K562 (cell line): ENCODE measurements at regions not wholly inside any gene's neighbourhood (a gene's known extent, or its start where the extent isn't known, plus 50 kb on each side); places are given as distances from the start of the nearest gene placed in this dataset.

Source experiments
- ATAC-seq: fragments of 200-7000 bp; cut with Tn5 transposase; 3 replicates; pipeline ENCODE4 v1.9.1; 2020; ENCODE audit warnings: moderate library complexity
- BruUV-seq: library from RNA; stranded (reverse); fragments of 400-500 nt; replicated peaks from 2 replicates; lab custom pipeline; 2021; lab: Mats Ljungman, UMichigan
- CTCF ChIA-PET: fragments of 300-600 bp; formaldehyde crosslinking; extraction: SDS; loops from one replicate; lab custom pipeline; 2021; ENCODE audit warnings: low intra/inter-chr PET ratio; lab: Yijun Ruan, JAX
- POLR2A ChIA-PET: fragments of 300-600, 350-650 bp; sonication (Branson Sonifier 250); formaldehyde crosslinking; extraction: SDS; loops from one replicate; lab custom pipeline; 2021; ENCODE audit warnings: antibody characterized with exemption, inconsistent platforms; lab: Yijun Ruan, JAX
- DNase-seq, 4 experiments: peaks; one replicate each; pipeline versions ENCODE4 v3.0.0 to v3.0.0-alpha.2; 2011 to 2018; ENCODE audit warnings: low spot score in 3 of 4, mixed read lengths in 3 of 4; ENCODE audit errors: extremely low read depth in 1 of 4
- FAIRE-seq: peaks from 2 replicates; lab custom pipeline; 2011; peaks lifted over from hg19 to GRCh38; lab: Jason Lieb, UNC
- H2AFZ ChIP-seq: 2 replicates; pipeline ENCODE4 v1.6.0; 2011; ENCODE audit warnings: low read depth, low read length, control low read depth, inconsistent platforms
- H3K27ac ChIP-seq: fragments of 200-600 bp; 3 replicates; pipeline ENCODE4 v1.8.0; 2011; ENCODE audit warnings: low read depth, mild to moderate bottlenecking, control low read depth, inconsistent platforms, low read length, moderate library complexity, mixed read lengths; ENCODE audit errors: extremely low read depth
- H3K27me3 ChIP-seq, 2 experiments: fragments of 300-600 bp in 1 of 2; 2 replicates in 1 of 2; 3 replicates in 1 of 2; pipeline versions ENCODE4 v1.6.0 to v1.8.0; 2011; ENCODE audit warnings: inconsistent platforms in 2 of 2, low read length in 2 of 2, mild to moderate bottlenecking in 1 of 2, mixed read lengths in 1 of 2, moderate library complexity in 1 of 2; ENCODE audit not compliant: control insufficient read depth in 2 of 2, insufficient read depth in 2 of 2
- H3K36me3 ChIP-seq: fragments of 300-600 bp; 3 replicates; pipeline ENCODE4 v1.8.0; 2011; ENCODE audit warnings: mild to moderate bottlenecking, low read length, inconsistent platforms; ENCODE audit not compliant: control insufficient read depth, insufficient read depth
- H3K4me1 ChIP-seq, 2 experiments: fragments of 200-600 bp in 1 of 2; replicated peaks in 1 of 2; 2 replicates in 1 of 2; 3 replicates in 1 of 2; pipeline versions ENCODE4 v1.5.1 to v1.8.0; 2011; ENCODE audit warnings: inconsistent platforms in 2 of 2, low read length in 2 of 2, mild to moderate bottlenecking in 1 of 2, mixed read lengths in 1 of 2, moderate library complexity in 1 of 2; ENCODE audit not compliant: control insufficient read depth in 2 of 2, insufficient read depth in 2 of 2
- H3K4me2 ChIP-seq: 2 replicates; pipeline ENCODE4 v1.6.1; 2011; ENCODE audit warnings: low read length, control low read depth, inconsistent platforms, mixed read lengths; ENCODE audit not compliant: insufficient read depth
- H3K4me3 ChIP-seq: fragments of 200-600 bp; sonication (generic), shearing (Covaris generic); 2 replicates; pipeline ENCODE4 v1.5.1; 2016; ENCODE audit warnings: control low read depth, inconsistent platforms
- H3K79me2 ChIP-seq: fragments of 200-600 bp; 3 replicates; pipeline ENCODE4 v1.8.0; 2011; ENCODE audit warnings: low read length, inconsistent platforms; ENCODE audit not compliant: control insufficient read depth, insufficient read depth
- H3K9ac ChIP-seq, 2 experiments: 2 replicates each; pipeline versions ENCODE4 v1.6.0 to v1.6.1; 2011; ENCODE audit warnings: low read depth in 2 of 2, low read length in 2 of 2, control low read depth in 1 of 2, inconsistent platforms in 1 of 2, mild to moderate bottlenecking in 1 of 2, mixed read lengths in 1 of 2; ENCODE audit not compliant: insufficient read depth in 1 of 2
- H3K9me1 ChIP-seq: one replicate; pipeline ENCODE4 v1.6.0; 2011; ENCODE audit warnings: inconsistent platforms, mild to moderate bottlenecking, low read length, moderate library complexity; ENCODE audit not compliant: control insufficient read depth, insufficient read depth
- H3K9me3 ChIP-seq: replicated peaks from 2 replicates; pipeline ENCODE4 v1.5.1; 2011; ENCODE audit warnings: low read depth, low read length, inconsistent platforms; ENCODE audit not compliant: control insufficient read depth, insufficient read depth
- H4K20me1 ChIP-seq: replicated peaks from 2 replicates; pipeline ENCODE4 v1.6.1; 2011; ENCODE audit warnings: low read length, inconsistent platforms, mixed read lengths; ENCODE audit not compliant: control insufficient read depth, insufficient read depth
- E4F1 ChIP-seq: fragments of 250-450 bp; sonication (Bioruptor Pico); IDR thresholded peaks from 2 replicates; pipeline ENCODE4 v1.5.0; 2021; ENCODE audit warnings: mild to moderate bottlenecking, borderline replicate concordance
- ESRRA ChIP-seq: fragments of 450-650 bp; IDR thresholded peaks from 2 replicates; pipeline ENCODE4 v1.6.1; 2014; ENCODE audit warnings: low read depth, mild to moderate bottlenecking, moderate library complexity, borderline replicate concordance
- HLTF ChIP-seq: fragments of 450-650 bp; IDR thresholded peaks from 2 replicates; pipeline ENCODE4 v1.6.1; 2016
- NCOA1 ChIP-seq: fragments of 450-650 bp; IDR thresholded peaks from 2 replicates; pipeline ENCODE4 v1.6.1; 2016; ENCODE audit warnings: low read depth
- RAD21 ChIP-seq, 2 experiments: fragments of 250-450 bp in 1 of 2; fragments of 450-650 bp in 1 of 2; sonication (Bioruptor Pico) in 1 of 2; formaldehyde crosslinking in 1 of 2; IDR thresholded peaks in 1 of 2; conservative IDR thresholded peaks in 1 of 2; 2 replicates each; pipeline versions ENCODE4 v1.4.0 to v1.8.0; 2020 to 2022; ENCODE audit warnings: mild to moderate bottlenecking in 2 of 2, moderate library complexity in 1 of 2
- SAFB2 ChIP-seq: fragments of 200-400 bp; formaldehyde crosslinking; IDR thresholded peaks from 2 replicates; pipeline ENCODE4 v1.6.1; 2018; ENCODE audit warnings: borderline replicate concordance, low read length, low read depth, moderate library complexity; ENCODE audit not compliant: severe bottlenecking
- SMC3 ChIP-seq: conservative IDR thresholded peaks from 2 replicates; pipeline ENCODE4 v1.6.1; 2011; ENCODE audit warnings: low read depth, low read length, improper control_type of control experiment; ENCODE audit not compliant: insufficient read depth
- TOE1 ChIP-seq, 2 experiments: fragments of 450-650 bp in 1 of 2; sonication (generic) in 1 of 2; formaldehyde crosslinking in 1 of 2; IDR thresholded peaks; 2 replicates each; pipeline versions ENCODE4 v1.7.1 to v1.8.0; 2016 to 2022; ENCODE audit warnings: borderline replicate concordance in 2 of 2, mild to moderate bottlenecking in 2 of 2, antibody characterized with exemption in 1 of 2, inconsistent platforms in 1 of 2, low read depth in 1 of 2, missing genetic modification reagents in 1 of 2, moderate library complexity in 1 of 2
- ZSCAN29 ChIP-seq: fragments of 450-650 bp; IDR thresholded peaks from 2 replicates; pipeline ENCODE4 v1.6.1; 2017
- WGBS: fragments of 100-300 bp; shearing (Covaris generic); methylation state at CpG from one replicate; pipeline ENCODE4 v1.1.6; 2016; ENCODE audit warnings: low coverage, mixed read lengths; ENCODE audit not compliant: insufficient coverage; ENCODE audit errors: missing lambda C conversion rate; 5-methylcytosine and 5-hydroxymethylcytosine counted together
- in situ Hi-C: fragments of 300-500 bp; cut with MboI; formaldehyde crosslinking; loops from 4 replicates; pipeline ENCODE4 v1.15.0; 2018; ENCODE audit warnings: inconsistent platforms, mixed read lengths
- intact Hi-C: fragments of 100-400 bp; cut with micrococcal nuclease; formaldehyde crosslinking; loops from 2 replicates; pipeline ENCODE4 v1.14.2; 2022
- TF ChIP-seq, protein P1 (sequence below), 3 experiments: IDR thresholded peaks in 2 of 3; conservative IDR thresholded peaks in 1 of 3; 2 replicates each; pipeline ENCODE4 v1.5.1; 2011 to 2012; ENCODE audit warnings: low read length in 3 of 3, mild to moderate bottlenecking in 3 of 3, control low read depth in 2 of 3, improper control_type of control experiment in 1 of 3, inconsistent platforms in 1 of 3, low read depth in 1 of 3, mixed read lengths in 1 of 3, moderate library complexity in 1 of 3; ENCODE audit not compliant: insufficient read depth in 2 of 3

GRCh38 chr1:5620997-5621396 is 371.2 kb downstream of the NPHP4 start:
- Histone ChIP-seq H2AFZ (no peak overlapping the region), H3K9ac (no peak overlapping the region), H3K9me1 (no peaks in the 10 kb centered on the region), H3K27ac (no peak overlapping the region), H3K9me3 (no peaks in the 10 kb centered on the region), H3K36me3 (no peaks in the 10 kb centered on the region), H3K4me1 (no peaks in the 10 kb centered on the region), H4K20me1 (peaks cover 5% of the 10 kb centered on the region; the same call in 1 of the 2 replicates), H3K4me2 (no peak overlapping the region), H3K4me3 (no peak overlapping the region), H3K27me3 (peaks cover 10 to 46% of the 10 kb centered on the region in 2 experiments; a peak in 4 of 5 replicates), H3K79me2 (no peaks in the 10 kb centered on the region)
- peak; percentile 73 for FAIRE-seq
- in situ Hi-C loops = no loop called here
- no TSS peak for BruUV-seq
- intact Hi-C loops = loop anchor here (1.0 kb wide), 1 partner anchor 111 kb away; no protein-coding TSS in a partner anchor
- peak; percentile 93 for ATAC-seq
- CTCF ChIA-PET = no interaction called here
- POLR2A ChIA-PET = no interaction called here
- peak; percentile 37 to 60 (median 54) for DNase-seq
- WGBS = 2% methylated on average over 3 of the region's 3 CpGs
- no peak for TF ChIP-seq E4F1 (CRISPR knock-in tag)
- no peak for TF ChIP-seq SAFB2
- no peak for TF ChIP-seq HLTF
- TF ChIP-seq, protein P1, sequence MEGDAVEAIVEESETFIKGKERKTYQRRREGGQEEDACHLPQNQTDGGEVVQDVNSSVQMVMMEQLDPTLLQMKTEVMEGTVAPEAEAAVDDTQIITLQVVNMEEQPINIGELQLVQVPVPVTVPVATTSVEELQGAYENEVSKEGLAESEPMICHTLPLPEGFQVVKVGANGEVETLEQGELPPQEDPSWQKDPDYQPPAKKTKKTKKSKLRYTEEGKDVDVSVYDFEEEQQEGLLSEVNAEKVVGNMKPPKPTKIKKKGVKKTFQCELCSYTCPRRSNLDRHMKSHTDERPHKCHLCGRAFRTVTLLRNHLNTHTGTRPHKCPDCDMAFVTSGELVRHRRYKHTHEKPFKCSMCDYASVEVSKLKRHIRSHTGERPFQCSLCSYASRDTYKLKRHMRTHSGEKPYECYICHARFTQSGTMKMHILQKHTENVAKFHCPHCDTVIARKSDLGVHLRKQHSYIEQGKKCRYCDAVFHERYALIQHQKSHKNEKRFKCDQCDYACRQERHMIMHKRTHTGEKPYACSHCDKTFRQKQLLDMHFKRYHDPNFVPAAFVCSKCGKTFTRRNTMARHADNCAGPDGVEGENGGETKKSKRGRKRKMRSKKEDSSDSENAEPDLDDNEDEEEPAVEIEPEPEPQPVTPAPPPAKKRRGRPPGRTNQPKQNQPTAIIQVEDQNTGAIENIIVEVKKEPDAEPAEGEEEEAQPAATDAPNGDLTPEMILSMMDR (IDR thresholded peaks at IDR 0.05 in 2 of 3, conservative IDR thresholded peaks at IDR 0.05 in 1 of 3; ENCODE audit: insufficient read depth in 2 of 3, low read depth in 1 of 3, low read length in 3 of 3) = peak; percentile 63 to 76 (median 67)
- TF ChIP-seq RAD21 (CRISPR knock-in tag; conservative IDR thresholded peaks at IDR 0.05 in 1 of 2, IDR thresholded peaks at IDR 0.05 in 1 of 2) = peak in 1 of 2 experiments; percentile 53; a peak in 2 of 4 replicates
- TF ChIP-seq ZSCAN29 = no peak
- TF ChIP-seq SMC3 = peak; percentile 55
- TF ChIP-seq ESRRA = 0 out of 2 replicates have a peak, but pooled peaks have one; percentile 44
- no peak for TF ChIP-seq NCOA1
- no peak for TF ChIP-seq TOE1 (IDR thresholded peaks at IDR 0.05; ENCODE audit: borderline replicate concordance)
- no peak for TF ChIP-seq TOE1 (CRISPR knock-in tag; IDR thresholded peaks at IDR 0.05; ENCODE audit: borderline replicate concordance, low read depth)
